ENCODE measurements at regions not wholly inside any gene's neighbourhood (a gene's known extent, or its start where the extent isn't known, plus 50 kb on each side); places are given as distances from the start of the nearest gene placed in this dataset.

DNA sequence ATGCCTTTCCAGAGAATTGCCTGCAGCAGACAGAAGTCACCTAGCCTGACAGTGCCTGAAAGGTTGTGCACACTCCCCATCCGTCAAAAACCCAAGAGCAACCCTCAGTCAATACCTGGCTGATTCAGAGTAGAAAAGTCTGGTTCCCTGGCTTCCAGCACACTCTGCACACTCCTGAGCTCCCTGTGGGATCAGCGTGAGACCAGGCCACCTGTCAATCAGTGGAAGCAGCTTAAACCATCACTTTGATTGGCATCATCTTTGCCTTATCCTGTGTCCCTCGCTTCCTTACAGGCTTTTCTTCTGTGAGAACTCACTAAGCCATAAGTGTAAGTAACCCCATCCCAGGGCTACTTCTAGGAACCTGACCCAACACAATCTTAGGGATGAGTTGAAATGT is 109.8 kb downstream of the ACTL7B start:
- TF ChIP-seq, protein P1, sequence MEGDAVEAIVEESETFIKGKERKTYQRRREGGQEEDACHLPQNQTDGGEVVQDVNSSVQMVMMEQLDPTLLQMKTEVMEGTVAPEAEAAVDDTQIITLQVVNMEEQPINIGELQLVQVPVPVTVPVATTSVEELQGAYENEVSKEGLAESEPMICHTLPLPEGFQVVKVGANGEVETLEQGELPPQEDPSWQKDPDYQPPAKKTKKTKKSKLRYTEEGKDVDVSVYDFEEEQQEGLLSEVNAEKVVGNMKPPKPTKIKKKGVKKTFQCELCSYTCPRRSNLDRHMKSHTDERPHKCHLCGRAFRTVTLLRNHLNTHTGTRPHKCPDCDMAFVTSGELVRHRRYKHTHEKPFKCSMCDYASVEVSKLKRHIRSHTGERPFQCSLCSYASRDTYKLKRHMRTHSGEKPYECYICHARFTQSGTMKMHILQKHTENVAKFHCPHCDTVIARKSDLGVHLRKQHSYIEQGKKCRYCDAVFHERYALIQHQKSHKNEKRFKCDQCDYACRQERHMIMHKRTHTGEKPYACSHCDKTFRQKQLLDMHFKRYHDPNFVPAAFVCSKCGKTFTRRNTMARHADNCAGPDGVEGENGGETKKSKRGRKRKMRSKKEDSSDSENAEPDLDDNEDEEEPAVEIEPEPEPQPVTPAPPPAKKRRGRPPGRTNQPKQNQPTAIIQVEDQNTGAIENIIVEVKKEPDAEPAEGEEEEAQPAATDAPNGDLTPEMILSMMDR (conservative IDR thresholded peaks at IDR 0.05; ENCODE audit: low read length): no peak
- no peak for TF ChIP-seq EZH2phosphoT487 (IDR thresholded peaks at IDR 0.05; ENCODE audit: borderline replicate concordance)

Data from Loucy (cell line).